ENCODE measurements at regions not wholly inside any gene's neighbourhood (a gene's known extent, or its start where the extent isn't known, plus 50 kb on each side); places are given as distances from the start of the nearest gene placed in this dataset.

DNA sequence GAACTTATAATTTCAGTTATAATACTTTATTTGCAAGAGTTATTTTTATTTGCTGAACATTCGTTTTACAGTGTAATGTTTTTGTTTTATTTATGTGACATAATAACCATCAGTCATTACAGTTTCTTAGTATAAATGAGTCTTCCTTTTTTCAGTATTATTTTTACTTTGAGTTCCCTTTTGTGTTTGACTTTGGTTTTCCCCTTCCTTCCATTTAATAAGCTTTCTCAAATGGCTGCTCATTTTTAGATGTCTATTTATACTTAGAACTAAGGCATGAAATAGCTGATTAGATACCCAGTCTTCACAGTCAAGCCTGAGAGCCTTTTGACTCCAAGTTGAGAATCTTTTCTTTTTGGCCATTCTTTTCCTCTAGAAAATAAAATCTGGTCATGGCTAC is 404.5 kb downstream of the LRFN5 start:
- no peak for DNase-seq

DNA sequence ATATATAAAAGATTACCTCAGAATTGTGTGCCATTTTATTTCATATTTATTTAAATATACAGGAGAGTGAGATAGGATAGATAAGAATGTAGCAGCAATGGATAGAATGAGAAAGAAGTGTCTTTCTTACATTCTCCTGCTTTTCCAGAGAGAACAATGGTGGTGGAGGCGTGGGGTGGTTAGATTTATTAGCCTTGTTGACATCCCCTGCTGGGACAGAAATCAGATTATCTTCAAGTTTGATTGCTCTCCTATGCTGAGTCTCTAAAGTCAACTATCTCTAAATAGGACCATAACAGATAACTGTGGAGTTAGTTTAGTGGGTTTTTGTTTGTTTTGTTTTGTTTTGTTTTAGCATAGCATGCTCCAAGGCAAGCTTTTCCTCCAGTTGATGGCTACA is 397.6 kb downstream of the LRFN5 start:
- no peak for DNase-seq

DNA sequence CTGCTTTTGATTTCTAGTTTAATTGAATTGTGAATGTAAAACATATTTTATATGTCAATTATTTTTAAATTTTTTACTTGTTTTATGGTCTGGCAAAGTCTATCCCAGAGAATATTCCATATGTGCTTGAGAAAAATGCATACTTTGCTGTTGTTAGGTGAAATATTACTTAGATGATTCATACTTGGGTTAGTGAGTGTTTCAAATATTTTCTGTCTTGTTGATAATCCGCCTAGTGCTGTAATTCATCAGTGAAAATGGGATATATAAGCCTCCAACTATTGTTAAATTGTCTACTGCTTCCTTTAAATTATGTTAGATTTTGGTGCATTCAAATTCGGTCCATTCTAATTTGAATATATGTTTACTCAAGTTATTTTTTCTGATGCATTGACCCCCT is 395.5 kb downstream of the LRFN5 start:
- no peak for DNase-seq

DNA sequence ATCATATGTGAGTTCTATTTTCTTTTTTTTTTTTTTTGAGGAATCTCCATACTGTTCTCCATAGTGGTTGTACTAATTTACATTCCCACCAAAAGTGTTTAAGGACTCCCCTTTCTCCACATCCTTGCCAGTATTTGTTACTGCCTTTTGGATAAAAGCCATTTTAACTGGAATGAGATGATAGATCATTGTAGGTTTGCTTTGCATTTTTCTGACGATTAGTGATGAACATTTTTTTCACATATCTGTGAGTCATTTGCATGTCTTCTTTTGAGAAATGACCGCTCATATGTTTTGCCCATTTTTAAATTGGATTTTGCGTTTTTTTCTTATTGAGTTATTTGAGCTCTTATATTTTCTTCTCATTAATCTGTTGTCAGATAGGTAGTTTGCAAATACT is 394.8 kb downstream of the LRFN5 start:
- no peak for DNase-seq

DNA sequence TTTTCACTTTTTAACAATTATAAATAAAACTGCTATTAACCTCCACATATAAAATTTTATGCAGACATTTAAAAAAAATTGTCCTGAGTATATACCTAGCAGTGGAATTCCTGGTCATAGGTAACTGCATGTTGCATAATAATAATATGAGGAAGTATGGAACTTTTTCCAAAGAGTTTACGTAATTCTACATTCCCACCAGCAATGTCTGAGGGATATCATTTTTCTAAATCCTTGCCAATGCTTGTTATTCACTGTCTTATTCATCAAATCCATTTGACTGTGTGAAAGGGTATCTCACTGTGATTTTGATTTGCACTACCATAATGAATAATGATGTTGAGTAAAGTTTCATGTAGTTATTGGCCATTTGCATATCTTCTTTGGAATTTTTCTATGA is 393.8 kb downstream of the LRFN5 start:
- DNase-seq, result no peak

DNA sequence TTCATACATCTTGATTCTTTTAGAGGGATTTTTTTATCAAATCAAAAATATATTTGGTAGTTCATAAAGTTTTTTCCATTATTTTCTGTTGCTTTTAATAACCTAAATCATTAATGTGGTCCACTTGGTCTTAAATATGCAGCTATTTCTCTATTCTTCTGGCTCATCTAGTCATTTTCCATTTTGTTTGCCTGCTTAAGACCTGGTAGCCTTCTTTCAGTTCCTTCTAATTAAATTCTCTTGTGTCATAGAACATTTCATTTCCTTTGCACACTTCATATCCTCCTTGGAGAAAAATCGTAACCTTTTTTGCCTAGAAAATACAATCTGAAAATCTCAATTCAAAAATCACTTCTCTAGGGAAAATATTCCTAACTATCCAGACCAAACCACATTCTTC is 387.0 kb downstream of the LRFN5 start:
- no peak for DNase-seq

DNA sequence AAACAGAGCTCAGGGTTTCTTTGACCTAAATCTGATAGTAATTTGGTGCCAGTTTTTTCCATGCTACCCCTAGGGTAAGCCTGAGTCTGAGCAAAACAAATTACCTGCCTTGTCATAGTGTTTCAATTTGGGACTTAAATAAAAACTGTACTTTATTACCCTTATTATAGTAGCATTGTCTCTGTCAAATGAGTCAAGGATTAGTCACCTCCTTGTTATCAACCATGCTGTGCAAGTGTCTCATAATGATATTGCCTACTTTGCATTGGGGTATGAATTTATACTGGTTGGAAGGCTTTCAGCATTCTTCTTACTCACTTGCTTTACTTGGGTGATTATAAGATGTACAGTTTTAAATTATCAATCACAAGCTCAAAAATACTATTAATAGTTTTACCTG is 380.0 kb downstream of the LRFN5 start:
- DNase-seq, result no peak

DNA sequence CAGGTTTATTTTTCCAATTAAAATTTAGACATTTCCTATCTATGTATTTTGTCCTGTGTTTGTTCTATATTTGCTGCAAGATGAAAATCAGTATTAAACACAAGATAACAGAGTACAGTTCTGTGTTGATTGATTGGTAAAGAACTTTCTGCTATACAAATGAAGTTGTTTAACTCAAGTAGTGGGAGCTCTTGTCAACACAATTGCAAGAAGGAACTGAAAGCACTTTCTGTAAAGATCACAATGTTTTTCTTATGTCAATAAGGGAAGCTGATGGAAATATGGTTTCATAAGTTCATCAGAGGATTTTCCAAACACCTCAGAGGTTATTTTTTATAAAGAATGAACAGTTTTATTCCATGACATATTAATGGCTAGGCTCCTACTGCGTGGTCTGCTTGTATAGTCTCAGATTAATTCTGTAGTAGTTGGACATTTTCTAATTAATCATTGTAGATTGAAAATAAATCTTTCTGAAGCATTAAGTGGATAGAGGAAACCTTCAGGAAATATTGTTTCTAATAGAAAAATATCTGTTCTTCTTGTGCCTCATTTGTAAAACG is 379.5 kb downstream of the LRFN5 start:
- DNase-seq, result no peak

DNA sequence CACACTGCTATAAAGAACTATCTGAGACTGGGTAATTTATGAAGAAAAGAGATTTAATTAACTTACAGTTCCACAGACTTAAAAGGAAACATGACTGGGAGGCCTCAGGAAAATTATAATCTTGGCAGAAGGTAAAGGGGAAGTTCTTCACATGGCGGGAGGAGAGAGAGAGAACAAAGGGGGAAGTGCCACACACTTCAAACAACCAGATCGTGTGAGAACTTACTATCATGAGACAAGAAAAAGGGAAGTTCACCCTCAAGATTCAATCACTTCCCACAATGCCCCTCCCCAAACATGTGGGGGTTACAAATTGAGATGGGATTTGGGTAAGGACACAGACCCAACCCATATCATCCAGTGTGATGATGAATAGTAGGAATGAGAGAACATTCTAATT is 366.5 kb downstream of the LRFN5 start:
- DNase-seq, result no peak

DNA sequence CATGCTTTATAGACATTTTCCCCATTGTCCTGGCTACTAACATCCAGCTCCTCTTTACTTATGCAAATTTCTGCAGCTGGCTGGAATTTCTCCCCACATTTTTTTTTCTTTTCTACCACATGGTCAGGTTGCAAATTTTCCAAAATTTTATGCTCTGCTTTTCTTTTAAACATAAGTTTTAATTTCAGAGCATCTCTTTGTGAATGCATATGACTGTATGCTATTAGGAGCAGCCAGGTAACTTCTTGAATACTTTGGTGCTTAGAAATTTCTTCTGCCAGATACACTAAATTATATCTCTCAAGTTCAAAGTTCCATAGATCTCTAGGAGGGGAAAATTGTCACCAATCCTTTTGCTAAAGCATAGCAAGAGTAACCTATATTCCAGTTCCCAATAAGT is 365.9 kb downstream of the LRFN5 start:
- DNase-seq, result no peak

DNA sequence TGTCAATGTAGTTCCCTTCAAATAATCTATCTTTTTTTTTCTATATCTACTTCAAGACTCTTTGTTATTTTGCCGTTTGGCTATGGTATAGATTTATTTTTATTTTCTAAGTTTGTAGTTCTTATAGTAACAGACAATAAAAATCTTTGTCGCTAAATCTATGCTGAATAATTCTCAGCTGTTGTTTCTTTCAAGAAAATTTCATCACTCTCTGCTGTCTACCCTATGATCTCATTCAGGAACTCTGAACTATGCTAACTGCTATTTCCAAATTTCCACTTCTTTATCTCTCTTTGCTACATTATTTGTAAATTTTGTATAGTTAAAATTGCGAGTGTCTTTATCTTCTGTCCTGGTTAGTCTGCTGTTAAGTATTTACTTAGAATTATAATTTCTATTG is 353.6 kb downstream of the LRFN5 start:
- no peak for DNase-seq

DNA sequence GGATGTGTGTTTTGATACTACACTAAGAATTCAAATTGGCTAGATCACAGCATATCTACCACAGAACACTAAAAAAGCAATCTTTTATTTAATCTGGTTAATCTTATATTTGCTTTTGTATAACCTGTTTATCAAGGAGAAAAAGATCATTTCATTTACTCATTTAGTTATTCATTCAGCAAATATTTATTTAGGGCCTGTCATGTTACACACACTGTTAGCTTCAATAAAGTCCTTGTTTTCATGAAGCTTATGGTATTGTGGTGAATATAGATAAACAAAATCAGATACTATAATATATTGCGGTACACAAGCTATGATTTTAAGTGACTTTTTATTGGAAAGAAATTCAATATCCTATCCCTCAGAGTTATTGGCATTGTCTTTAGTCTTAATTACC is 350.8 kb downstream of the LRFN5 start:
- DNase-seq, result no peak
